HEK293 (cell line): ENCODE measurements at regions not wholly inside any gene's neighbourhood (a gene's known extent, or its start where the extent isn't known, plus 50 kb on each side); places are given as distances from the start of the nearest gene placed in this dataset.

ENCODE experiments used
- CTCF ChIA-PET: fragments of 350-600 bp; formaldehyde crosslinking; extraction: SDS; loops from one replicate; lab custom pipeline; 2021; ENCODE audit warnings: antibody characterized with exemption; lab: Yijun Ruan, JAX
- POLR2A ChIA-PET: fragments of 300-600 bp; formaldehyde crosslinking; extraction: SDS; loops from one replicate; lab custom pipeline; 2020; ENCODE audit warnings: antibody characterized with exemption, inconsistent platforms; lab: Yijun Ruan, JAX
- H3K27ac ChIP-seq: fragments of 200-500 bp; sonication (Bioruptor generic); 2 replicates; pipeline ENCODE4 v1.5.1; 2014; ENCODE audit warnings: low read depth, low read length, control low read depth, inconsistent platforms; ENCODE audit errors: extremely low read depth
- H3K36me3 ChIP-seq, 2 experiments: fragments of 200-500 bp in 1 of 2; sonication (Bioruptor generic) in 1 of 2; 1 replicate in 1 of 2; 2 replicates in 1 of 2; pipeline ENCODE4 v1.5.1; 2014 to 2017; ENCODE audit warnings: inconsistent platforms in 2 of 2, low read length in 2 of 2; ENCODE audit not compliant: control insufficient read depth in 2 of 2, insufficient read depth in 1 of 2
- H3K4me1 ChIP-seq: fragments of 200-500 bp; sonication (Bioruptor generic); 2 replicates; pipeline ENCODE4 v1.5.1; 2014; ENCODE audit warnings: mild to moderate bottlenecking, low read length, inconsistent platforms; ENCODE audit not compliant: control insufficient read depth, insufficient read depth
- H3K4me3 ChIP-seq: 2 replicates; pipeline ENCODE4 v1.5.1; 2011; ENCODE audit warnings: low read depth, mild to moderate bottlenecking, control low read depth, low read length, moderate library complexity
- H3K9me3 ChIP-seq: fragments of 200-500 bp; sonication (Bioruptor generic); 2 replicates; pipeline ENCODE4 v1.5.1; 2014; ENCODE audit warnings: low read depth, low read length, inconsistent platforms; ENCODE audit not compliant: control insufficient read depth, insufficient read depth
- KLF1 ChIP-seq: fragments of 450-650 bp; formaldehyde crosslinking; IDR thresholded peaks from 2 replicates; pipeline ENCODE4 v1.5.1; 2016; ENCODE audit warnings: missing biosample characterization, missing genetic modification characterization
- KLF7 ChIP-seq: fragments of 450-650 bp; formaldehyde crosslinking; IDR thresholded peaks from 2 replicates; pipeline ENCODE4 v1.5.1; 2016; ENCODE audit warnings: missing biosample characterization, missing genetic modification characterization, borderline replicate concordance
- SP3 ChIP-seq: fragments of 450-650 bp; formaldehyde crosslinking; IDR thresholded peaks from 2 replicates; pipeline ENCODE4 v1.5.1; 2016; ENCODE audit warnings: missing biosample characterization, missing genetic modification characterization
- WT1 ChIP-seq: fragments of 450-650 bp; formaldehyde crosslinking; IDR thresholded peaks from 2 replicates; pipeline ENCODE4 v1.5.1; 2016; ENCODE audit warnings: missing biosample characterization, missing genetic modification characterization
- ZFP41 ChIP-seq: fragments of 450-650 bp; formaldehyde crosslinking; IDR thresholded peaks from 2 replicates; pipeline ENCODE4 v1.5.1; 2016; ENCODE audit warnings: missing biosample characterization, missing genetic modification characterization, borderline replicate concordance
- ZFP69B ChIP-seq: fragments of 450-650 bp; formaldehyde crosslinking; IDR thresholded peaks from 2 replicates; pipeline ENCODE4 v1.5.1; 2016; ENCODE audit warnings: missing biosample characterization, missing genetic modification characterization
- ZNF114 ChIP-seq: fragments of 450-650 bp; formaldehyde crosslinking; IDR thresholded peaks from 2 replicates; pipeline ENCODE4 v1.5.0; 2017; ENCODE audit warnings: missing biosample characterization, missing genetic modification characterization
- ZNF16 ChIP-seq: fragments of 450-650 bp; formaldehyde crosslinking; IDR thresholded peaks from 2 replicates; pipeline ENCODE4 v1.5.1; 2016; ENCODE audit warnings: low read depth, missing biosample characterization, missing genetic modification characterization
- ZNF19 ChIP-seq: fragments of 450-650 bp; formaldehyde crosslinking; IDR thresholded peaks from 2 replicates; pipeline ENCODE4; 2016; ENCODE audit warnings: missing biosample characterization, missing genetic modification characterization, low read depth
- ZNF266 ChIP-seq: fragments of 450-650 bp; formaldehyde crosslinking; IDR thresholded peaks from 2 replicates; pipeline ENCODE4 v1.5.1; 2016; ENCODE audit warnings: missing biosample characterization, missing genetic modification characterization, low read depth
- ZNF530 ChIP-seq: fragments of 450-650 bp; formaldehyde crosslinking; IDR thresholded peaks from 2 replicates; pipeline ENCODE4 v1.5.1; 2016; ENCODE audit warnings: low read depth, missing biosample characterization, missing genetic modification characterization
- ZNF585B ChIP-seq: fragments of 450-650 bp; formaldehyde crosslinking; IDR thresholded peaks from 2 replicates; pipeline ENCODE4 v1.5.1; 2016; ENCODE audit warnings: missing biosample characterization, missing genetic modification characterization
- ZNF768 ChIP-seq: fragments of 450-650 bp; formaldehyde crosslinking; IDR thresholded peaks from 2 replicates; pipeline ENCODE4 v1.5.1; 2018; ENCODE audit warnings: missing biosample characterization, mild to moderate bottlenecking, missing genetic modification characterization
- ZNF776 ChIP-seq: fragments of 450-650 bp; formaldehyde crosslinking; IDR thresholded peaks from 2 replicates; pipeline ENCODE4 v1.5.0; 2017; ENCODE audit warnings: missing biosample characterization, missing genetic modification characterization, borderline replicate concordance
- ZNF837 ChIP-seq: fragments of 450-650 bp; formaldehyde crosslinking; IDR thresholded peaks from 2 replicates; pipeline ENCODE4 v1.5.1; 2016; ENCODE audit warnings: missing biosample characterization, missing genetic modification characterization
- ZSCAN30 ChIP-seq: fragments of 450-650 bp; IDR thresholded peaks from 2 replicates; pipeline ENCODE4 v1.5.1; 2018; ENCODE audit warnings: missing biosample characterization, mild to moderate bottlenecking, missing genetic modification characterization, moderate library complexity
- TF ChIP-seq, protein P1 (sequence below): fragments of 450-650 bp; formaldehyde crosslinking; IDR thresholded peaks from 2 replicates; pipeline ENCODE4 v1.5.1; 2017; ENCODE audit warnings: missing biosample characterization, missing genetic modification characterization
- TF ChIP-seq, protein P2 (sequence below): fragments of 450-650 bp; formaldehyde crosslinking; optimal IDR thresholded peaks from 2 replicates; pipeline ENCODE3; 2016; ENCODE audit warnings: missing biosample characterization, mild to moderate bottlenecking, missing genetic modification characterization
- TF ChIP-seq, protein P3 (sequence below): fragments of 450-650 bp; formaldehyde crosslinking; IDR thresholded peaks from 2 replicates; pipeline ENCODE4 v1.5.1; 2017; ENCODE audit warnings: missing biosample characterization, missing genetic modification characterization
- TF ChIP-seq, protein P4 (sequence below): fragments of 450-650 bp; formaldehyde crosslinking; IDR thresholded peaks from 2 replicates; pipeline ENCODE4 v1.5.1; 2016; ENCODE audit warnings: missing biosample characterization, missing genetic modification characterization
- TF ChIP-seq, protein P5 (sequence below): fragments of 450-650 bp; formaldehyde crosslinking; IDR thresholded peaks from 2 replicates; pipeline ENCODE4 v1.5.1; 2016; ENCODE audit warnings: missing biosample characterization, missing genetic modification characterization

DNA sequence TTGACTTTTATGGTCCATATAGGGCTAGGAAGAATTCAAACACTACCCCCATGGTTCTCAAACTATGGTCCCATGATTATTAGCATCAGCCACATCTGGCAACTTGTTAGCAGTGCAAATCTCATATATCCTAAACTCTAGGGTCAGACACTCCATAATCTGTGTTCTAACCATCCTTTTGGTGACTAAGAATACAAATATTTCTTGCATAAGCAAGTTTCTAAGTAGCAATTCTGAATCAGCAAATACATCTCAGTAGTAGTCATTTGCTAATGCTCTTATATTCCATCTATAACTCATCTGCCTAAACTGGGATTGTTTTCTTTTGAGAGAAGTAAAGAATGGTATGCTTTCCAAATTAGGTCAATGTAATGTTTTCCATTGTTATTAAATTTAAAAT lies 447.3 kb downstream of the TMX3 start:
- no peak overlapping the region for H3K27ac ChIP-seq
- CTCF ChIA-PET: interaction anchor here (0.7 kb wide), 1 partner anchor 264 kb away, joined by 3 read pairs; no protein-coding TSS in a partner anchor
- no peaks in the 10 kb centered on the region for H3K4me1 ChIP-seq
- TF ChIP-seq KLF7 (tag by site-specific recombination) (no peak), KLF1 (tag by site-specific recombination) (no peak), ZNF266 (tag by site-specific recombination) (no peak), ZNF776 (tag by site-specific recombination) (no peak)
- TF ChIP-seq, protein P1, sequence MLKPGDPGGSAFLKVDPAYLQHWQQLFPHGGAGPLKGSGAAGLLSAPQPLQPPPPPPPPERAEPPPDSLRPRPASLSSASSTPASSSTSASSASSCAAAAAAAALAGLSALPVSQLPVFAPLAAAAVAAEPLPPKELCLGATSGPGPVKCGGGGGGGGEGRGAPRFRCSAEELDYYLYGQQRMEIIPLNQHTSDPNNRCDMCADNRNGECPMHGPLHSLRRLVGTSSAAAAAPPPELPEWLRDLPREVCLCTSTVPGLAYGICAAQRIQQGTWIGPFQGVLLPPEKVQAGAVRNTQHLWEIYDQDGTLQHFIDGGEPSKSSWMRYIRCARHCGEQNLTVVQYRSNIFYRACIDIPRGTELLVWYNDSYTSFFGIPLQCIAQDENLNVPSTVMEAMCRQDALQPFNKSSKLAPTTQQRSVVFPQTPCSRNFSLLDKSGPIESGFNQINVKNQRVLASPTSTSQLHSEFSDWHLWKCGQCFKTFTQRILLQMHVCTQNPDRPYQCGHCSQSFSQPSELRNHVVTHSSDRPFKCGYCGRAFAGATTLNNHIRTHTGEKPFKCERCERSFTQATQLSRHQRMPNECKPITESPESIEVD (tag by site-specific recombination): no peak
- TF ChIP-seq, protein P2, sequence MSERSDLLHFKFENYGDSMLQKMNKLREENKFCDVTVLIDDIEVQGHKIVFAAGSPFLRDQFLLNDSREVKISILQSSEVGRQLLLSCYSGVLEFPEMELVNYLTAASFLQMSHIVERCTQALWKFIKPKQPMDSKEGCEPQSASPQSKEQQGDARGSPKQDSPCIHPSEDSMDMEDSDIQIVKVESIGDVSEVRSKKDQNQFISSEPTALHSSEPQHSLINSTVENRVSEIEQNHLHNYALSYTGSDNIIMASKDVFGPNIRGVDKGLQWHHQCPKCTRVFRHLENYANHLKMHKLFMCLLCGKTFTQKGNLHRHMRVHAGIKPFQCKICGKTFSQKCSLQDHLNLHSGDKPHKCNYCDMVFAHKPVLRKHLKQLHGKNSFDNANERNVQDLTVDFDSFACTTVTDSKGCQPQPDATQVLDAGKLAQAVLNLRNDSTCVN: no peak
- TF ChIP-seq, protein P3, sequence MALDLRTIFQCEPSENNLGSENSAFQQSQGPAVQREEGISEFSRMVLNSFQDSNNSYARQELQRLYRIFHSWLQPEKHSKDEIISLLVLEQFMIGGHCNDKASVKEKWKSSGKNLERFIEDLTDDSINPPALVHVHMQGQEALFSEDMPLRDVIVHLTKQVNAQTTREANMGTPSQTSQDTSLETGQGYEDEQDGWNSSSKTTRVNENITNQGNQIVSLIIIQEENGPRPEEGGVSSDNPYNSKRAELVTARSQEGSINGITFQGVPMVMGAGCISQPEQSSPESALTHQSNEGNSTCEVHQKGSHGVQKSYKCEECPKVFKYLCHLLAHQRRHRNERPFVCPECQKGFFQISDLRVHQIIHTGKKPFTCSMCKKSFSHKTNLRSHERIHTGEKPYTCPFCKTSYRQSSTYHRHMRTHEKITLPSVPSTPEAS (tag by site-specific recombination): no peak
- POLR2A ChIA-PET: no interaction called here
- H3K4me3 ChIP-seq: no peak overlapping the region
- no peaks in the 10 kb centered on the region for H3K36me3 ChIP-seq
- no peaks in the 10 kb centered on the region for H3K9me3 ChIP-seq

DNA sequence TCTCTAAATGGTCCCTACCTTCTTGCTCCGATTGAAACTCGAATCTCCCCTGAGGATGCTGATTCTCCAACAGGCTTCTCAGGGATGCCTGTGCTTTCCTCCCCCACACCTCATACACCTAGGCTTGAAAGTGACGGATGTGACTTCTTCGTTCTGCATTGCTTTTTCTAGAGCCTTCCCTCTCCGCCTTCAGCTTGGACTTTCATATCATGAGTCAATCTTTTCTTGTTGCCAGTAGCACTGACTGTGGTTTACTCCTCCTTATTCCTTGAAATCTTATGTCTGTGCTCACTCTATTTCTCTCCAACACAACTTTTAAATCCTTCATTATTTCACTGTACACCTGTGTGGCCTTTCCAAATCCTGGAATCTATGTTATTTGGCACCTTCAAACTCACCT lies 451.4 kb downstream of the TMX3 start:
- ChIA-PET CTCF (interaction anchor here (0.6 to 0.8 kb wide), 2 partner anchors 1064 to 1932 kb away, joined by 3 read pairs; no protein-coding TSS in a partner anchor), POLR2A (no interaction called here)
- Histone ChIP-seq H3K4me1 (no peaks in the 10 kb centered on the region), H3K4me3 (no peak overlapping the region), H3K36me3 (no peaks in the 10 kb centered on the region), H3K27ac (no peak overlapping the region), H3K9me3 (no peaks in the 10 kb centered on the region)
- TF ChIP-seq ZNF114 (tag by site-specific recombination) (no peak), ZNF768 (no peak), WT1 (tag by site-specific recombination) (no peak), ZNF530 (tag by site-specific recombination) (no peak), ZFP41 (no peak), ZNF837 (tag by site-specific recombination) (no peak), ZNF19 (tag by site-specific recombination) (no peak), ZNF585B (tag by site-specific recombination) (no peak), SP3 (tag by site-specific recombination) (no peak), ZFP69B (no peak), ZSCAN30 (no peak), ZNF16 (tag by site-specific recombination) (no peak)
- TF ChIP-seq, protein P4, sequence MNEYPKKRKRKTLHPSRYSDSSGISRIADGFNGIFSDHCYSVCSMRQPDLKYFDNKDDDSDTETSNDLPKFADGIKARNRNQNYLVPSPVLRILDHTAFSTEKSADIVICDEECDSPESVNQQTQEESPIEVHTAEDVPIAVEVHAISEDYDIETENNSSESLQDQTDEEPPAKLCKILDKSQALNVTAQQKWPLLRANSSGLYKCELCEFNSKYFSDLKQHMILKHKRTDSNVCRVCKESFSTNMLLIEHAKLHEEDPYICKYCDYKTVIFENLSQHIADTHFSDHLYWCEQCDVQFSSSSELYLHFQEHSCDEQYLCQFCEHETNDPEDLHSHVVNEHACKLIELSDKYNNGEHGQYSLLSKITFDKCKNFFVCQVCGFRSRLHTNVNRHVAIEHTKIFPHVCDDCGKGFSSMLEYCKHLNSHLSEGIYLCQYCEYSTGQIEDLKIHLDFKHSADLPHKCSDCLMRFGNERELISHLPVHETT: no peak
- TF ChIP-seq, protein P5, sequence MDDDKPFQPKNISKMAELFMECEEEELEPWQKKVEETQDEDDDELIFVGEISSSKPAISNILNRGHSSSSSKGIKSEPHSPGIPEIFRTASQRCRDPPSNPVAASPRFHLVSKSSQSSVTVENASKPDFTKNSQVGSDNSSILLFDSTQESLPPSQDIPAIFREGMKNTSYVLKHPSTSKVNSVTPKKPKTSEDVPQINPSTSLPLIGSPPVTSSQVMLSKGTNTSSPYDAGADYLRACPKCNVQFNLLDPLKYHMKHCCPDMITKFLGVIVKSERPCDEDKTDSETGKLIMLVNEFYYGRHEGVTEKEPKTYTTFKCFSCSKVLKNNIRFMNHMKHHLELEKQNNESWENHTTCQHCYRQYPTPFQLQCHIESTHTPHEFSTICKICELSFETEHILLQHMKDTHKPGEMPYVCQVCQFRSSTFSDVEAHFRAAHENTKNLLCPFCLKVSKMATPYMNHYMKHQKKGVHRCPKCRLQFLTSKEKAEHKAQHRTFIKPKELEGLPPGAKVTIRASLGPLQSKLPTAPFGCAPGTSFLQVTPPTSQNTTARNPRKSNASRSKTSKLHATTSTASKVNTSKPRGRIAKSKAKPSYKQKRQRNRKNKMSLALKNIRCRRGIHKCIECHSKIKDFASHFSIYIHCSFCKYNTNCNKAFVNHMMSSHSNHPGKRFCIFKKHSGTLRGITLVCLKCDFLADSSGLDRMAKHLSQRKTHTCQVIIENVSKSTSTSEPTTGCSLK: no peak
